ENCODE measurements at regions not wholly inside any gene's neighbourhood (a gene's known extent, or its start where the extent isn't known, plus 50 kb on each side); places are given as distances from the start of the nearest gene placed in this dataset.
"Not testable (repeated sequence)": the region's sequence is repeated elsewhere in the genome, so short reads cannot be mapped to it uniquely, and the experiment has no call there.

GRCh38 chr1:169022648-169023047, 83.8 kb upstream of the ATP1B1 start:
- DNase-seq = no peak

GRCh38 chr1:169024255-169024654, 82.2 kb upstream of the ATP1B1 start:
- no peak for DNase-seq

- DNase-seq = no peak
Observed at GRCh38 chr1:169024800-169025271, 81.7 kb upstream of the ATP1B1 start.

- DNase-seq = no peak
Observed at GRCh38 chr1:169025412-169025811, 81.1 kb upstream of the ATP1B1 start.

GRCh38 chr1:169027607-169028320, 78.7 kb upstream of the ATP1B1 start:
- peak; percentile 27 for DNase-seq

GRCh38 chr1:169031566-169032224, 74.8 kb upstream of the ATP1B1 start:
- peak; percentile 45 for DNase-seq

GRCh38 chr1:169041366-169041765, 65.1 kb upstream of the ATP1B1 start:
- no peak for DNase-seq

- no peak for DNase-seq
Observed at GRCh38 chr1:169042377-169042776, 64.1 kb upstream of the ATP1B1 start.

GRCh38 chr1:169043823-169044222, 62.7 kb upstream of the ATP1B1 start:
- DNase-seq = no peak

- no peak for DNase-seq
Observed at GRCh38 chr1:169044296-169044695, 62.2 kb upstream of the ATP1B1 start.

GRCh38 chr1:169044971-169045370, 61.5 kb upstream of the ATP1B1 start:
- DNase-seq = no peak

GRCh38 chr1:169046671-169047070, 59.8 kb upstream of the ATP1B1 start:
- no peak for DNase-seq

- no peak for DNase-seq
Observed at GRCh38 chr1:169047074-169047473, 59.4 kb upstream of the ATP1B1 start.

GRCh38 chr1:169048043-169048442, 58.4 kb upstream of the ATP1B1 start:
- no peak for DNase-seq

GRCh38 chr1:169049258-169049938, 57.1 kb upstream of the ATP1B1 start:
- peak; percentile 2 for DNase-seq

GRCh38 chr1:169051171-169051570, 55.3 kb upstream of the ATP1B1 start:
- no peak for DNase-seq

GRCh38 chr1:169052171-169052570, 54.3 kb upstream of the ATP1B1 start:
- DNase-seq = not testable (repeated sequence)

GRCh38 chr1:169052727-169053126, 53.8 kb upstream of the ATP1B1 start:
- no peak for DNase-seq

GRCh38 chr1:169053196-169053595, 53.3 kb upstream of the ATP1B1 start:
- DNase-seq = no peak
